22Rv1 (cell line): ENCODE measurements at regions not wholly inside any gene's neighbourhood (a gene's known extent, or its start where the extent isn't known, plus 50 kb on each side); places are given as distances from the start of the nearest gene placed in this dataset.

Experiments
- ZFX ChIP-seq: fragments of 450-650 bp; IDR thresholded peaks from 2 replicates; pipeline ENCODE4 v1.6.1; 2017; ENCODE audit warnings: antibody characterized with exemption, borderline replicate concordance
- TF ChIP-seq, protein P1 (sequence below): fragments of 450-650 bp; IDR thresholded peaks from 2 replicates; pipeline ENCODE4 v1.5.1; 2017; ENCODE audit warnings: mild to moderate bottlenecking

- TF ChIP-seq, protein P1, sequence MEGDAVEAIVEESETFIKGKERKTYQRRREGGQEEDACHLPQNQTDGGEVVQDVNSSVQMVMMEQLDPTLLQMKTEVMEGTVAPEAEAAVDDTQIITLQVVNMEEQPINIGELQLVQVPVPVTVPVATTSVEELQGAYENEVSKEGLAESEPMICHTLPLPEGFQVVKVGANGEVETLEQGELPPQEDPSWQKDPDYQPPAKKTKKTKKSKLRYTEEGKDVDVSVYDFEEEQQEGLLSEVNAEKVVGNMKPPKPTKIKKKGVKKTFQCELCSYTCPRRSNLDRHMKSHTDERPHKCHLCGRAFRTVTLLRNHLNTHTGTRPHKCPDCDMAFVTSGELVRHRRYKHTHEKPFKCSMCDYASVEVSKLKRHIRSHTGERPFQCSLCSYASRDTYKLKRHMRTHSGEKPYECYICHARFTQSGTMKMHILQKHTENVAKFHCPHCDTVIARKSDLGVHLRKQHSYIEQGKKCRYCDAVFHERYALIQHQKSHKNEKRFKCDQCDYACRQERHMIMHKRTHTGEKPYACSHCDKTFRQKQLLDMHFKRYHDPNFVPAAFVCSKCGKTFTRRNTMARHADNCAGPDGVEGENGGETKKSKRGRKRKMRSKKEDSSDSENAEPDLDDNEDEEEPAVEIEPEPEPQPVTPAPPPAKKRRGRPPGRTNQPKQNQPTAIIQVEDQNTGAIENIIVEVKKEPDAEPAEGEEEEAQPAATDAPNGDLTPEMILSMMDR = no peak
- TF ChIP-seq ZFX = no peak
Observed at GRCh38 chr5:173550641-173551040, 65.8 kb downstream of the BOD1 start.
